Fibroblast of mammary gland (primary cell): ENCODE measurements at regions not wholly inside any gene's neighbourhood (a gene's known extent, or its start where the extent isn't known, plus 50 kb on each side); places are given as distances from the start of the nearest gene placed in this dataset.
"Not testable (repeated sequence)": the region's sequence is repeated elsewhere in the genome, so short reads cannot be mapped to it uniquely, and the experiment has no call there.

Source experiments
- DNase-seq: peaks from one replicate; pipeline ENCODE4 v3.0.0-alpha.2; 2010; ENCODE audit warnings: low read depth
- H3K4me3 ChIP-seq: 2 replicates; pipeline ENCODE4 v1.5.1; 2011; ENCODE audit warnings: low read depth, mild to moderate bottlenecking, low read length, moderate library complexity; ENCODE audit not compliant: control insufficient read depth
- TF ChIP-seq, protein P1 (sequence below): conservative IDR thresholded peaks from 2 replicates; pipeline ENCODE4 v1.5.1; 2011; ENCODE audit warnings: low read depth, low read length, inconsistent platforms; ENCODE audit not compliant: control insufficient read depth, insufficient read depth

DNA sequence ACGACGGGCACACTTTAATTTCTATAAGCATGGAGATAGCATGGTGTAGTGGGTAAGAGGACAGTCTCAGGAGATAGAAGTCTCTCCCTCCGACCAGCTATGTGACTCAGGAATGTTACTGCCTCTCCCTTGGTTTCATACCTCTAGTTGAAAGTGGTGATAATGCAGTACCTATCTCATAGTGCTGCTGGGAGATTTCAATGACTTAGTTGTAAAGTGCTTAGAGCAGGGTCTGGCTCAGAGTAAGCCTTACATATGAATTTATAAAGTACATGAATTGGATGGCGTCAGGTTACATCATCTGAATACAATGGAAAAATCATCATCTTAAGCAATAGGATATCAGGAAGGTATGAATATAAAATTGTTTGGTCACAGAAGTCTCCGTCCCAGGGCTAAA is 952.8 kb upstream of the EDIL3 start:
- no peak for DNase-seq
- TF ChIP-seq, protein P1, sequence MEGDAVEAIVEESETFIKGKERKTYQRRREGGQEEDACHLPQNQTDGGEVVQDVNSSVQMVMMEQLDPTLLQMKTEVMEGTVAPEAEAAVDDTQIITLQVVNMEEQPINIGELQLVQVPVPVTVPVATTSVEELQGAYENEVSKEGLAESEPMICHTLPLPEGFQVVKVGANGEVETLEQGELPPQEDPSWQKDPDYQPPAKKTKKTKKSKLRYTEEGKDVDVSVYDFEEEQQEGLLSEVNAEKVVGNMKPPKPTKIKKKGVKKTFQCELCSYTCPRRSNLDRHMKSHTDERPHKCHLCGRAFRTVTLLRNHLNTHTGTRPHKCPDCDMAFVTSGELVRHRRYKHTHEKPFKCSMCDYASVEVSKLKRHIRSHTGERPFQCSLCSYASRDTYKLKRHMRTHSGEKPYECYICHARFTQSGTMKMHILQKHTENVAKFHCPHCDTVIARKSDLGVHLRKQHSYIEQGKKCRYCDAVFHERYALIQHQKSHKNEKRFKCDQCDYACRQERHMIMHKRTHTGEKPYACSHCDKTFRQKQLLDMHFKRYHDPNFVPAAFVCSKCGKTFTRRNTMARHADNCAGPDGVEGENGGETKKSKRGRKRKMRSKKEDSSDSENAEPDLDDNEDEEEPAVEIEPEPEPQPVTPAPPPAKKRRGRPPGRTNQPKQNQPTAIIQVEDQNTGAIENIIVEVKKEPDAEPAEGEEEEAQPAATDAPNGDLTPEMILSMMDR = no peak
- H3K4me3 ChIP-seq = no peak overlapping the region

DNA sequence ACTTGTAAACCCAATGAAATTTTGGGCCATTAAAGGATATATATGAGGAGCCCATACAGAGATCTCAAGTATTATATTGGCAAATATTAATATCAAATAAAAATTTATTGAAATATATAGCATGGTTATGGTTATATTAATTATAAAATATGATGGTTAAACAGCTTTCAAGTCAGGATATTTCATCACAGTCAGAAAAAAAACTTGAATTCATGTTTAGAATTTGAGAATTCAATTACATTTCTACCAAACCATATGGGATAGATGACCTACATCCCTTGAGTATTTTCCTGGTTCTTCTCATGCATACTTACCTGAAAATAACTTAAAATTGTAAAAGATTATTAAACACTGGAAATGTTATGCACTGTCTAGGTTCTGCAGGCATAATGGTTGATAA is 956.1 kb upstream of the EDIL3 start:
- no peak overlapping the region for H3K4me3 ChIP-seq
- TF ChIP-seq, protein P1 = no peak
- no peak for DNase-seq

- H3K4me3 ChIP-seq = no peak overlapping the region
- no peak for DNase-seq
- TF ChIP-seq, protein P1 = no peak
Measured at GRCh38 chr5:85345818-85346217, 961.1 kb upstream of the EDIL3 start.

DNA sequence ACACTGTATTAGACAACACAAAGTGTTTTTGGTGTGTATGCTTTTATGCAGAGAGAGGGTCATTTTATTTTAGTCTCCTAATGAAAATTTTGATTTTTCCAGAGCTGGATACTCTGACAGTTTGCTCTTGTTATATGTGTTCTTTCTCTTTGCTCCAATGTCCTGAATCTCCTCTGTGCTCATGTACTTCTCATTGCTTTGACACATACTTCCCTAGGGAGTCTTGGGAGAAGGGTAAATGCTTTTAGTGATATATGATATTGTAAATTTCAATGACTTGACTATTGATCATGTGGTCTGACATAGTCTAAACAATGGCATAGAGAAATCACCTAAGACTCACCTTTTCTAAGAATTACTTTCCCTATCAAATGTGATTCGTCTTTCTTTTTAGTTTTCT is 972.6 kb upstream of the EDIL3 start:
- H3K4me3 ChIP-seq = no peak overlapping the region
- DNase-seq = no peak
- TF ChIP-seq, protein P1 = no peak

GRCh38 chr5:85375525-85375924 is 990.8 kb upstream of the EDIL3 start:
- no peak for DNase-seq
- TF ChIP-seq, protein P1 = no peak
- H3K4me3 ChIP-seq = no peak overlapping the region

- H3K4me3 ChIP-seq = no peak overlapping the region
- TF ChIP-seq, protein P1 = no peak
- DNase-seq = no peak
Measured at GRCh38 chr5:85388770-85389169, 1004.1 kb upstream of the EDIL3 start.

GRCh38 chr5:85392309-85392708 is 1007.6 kb upstream of the EDIL3 start:
- DNase-seq, H3K4me3 ChIP-seq: not testable (repeated sequence)
